ENCODE measurements at regions not wholly inside any gene's neighbourhood (a gene's known extent, or its start where the extent isn't known, plus 50 kb on each side); places are given as distances from the start of the nearest gene placed in this dataset.

DNA sequence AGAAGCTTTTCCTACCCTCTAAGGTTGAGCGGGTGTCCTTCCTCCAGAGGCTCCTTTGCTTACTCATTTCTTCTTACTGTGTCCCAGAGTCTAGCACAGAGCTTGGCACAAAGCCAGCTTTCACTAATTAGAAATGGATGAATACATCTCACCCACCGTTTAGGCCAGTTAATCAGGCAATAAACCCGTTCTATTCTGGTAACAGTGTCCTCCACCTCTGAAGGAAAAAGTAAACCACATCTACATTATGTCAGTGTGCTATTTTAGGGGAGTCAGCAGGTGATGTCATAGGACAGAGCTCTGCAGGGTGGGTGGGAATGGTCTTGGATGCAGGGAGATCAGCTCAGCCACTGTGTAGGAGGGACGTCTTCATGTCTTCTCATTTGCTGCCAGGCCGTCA, 109.2 kb downstream of the OSTF1 start:
- no peak for TF ChIP-seq EZH2 (IDR thresholded peaks at IDR 0.05; ENCODE audit: low read depth)
- TF ChIP-seq, protein P1, sequence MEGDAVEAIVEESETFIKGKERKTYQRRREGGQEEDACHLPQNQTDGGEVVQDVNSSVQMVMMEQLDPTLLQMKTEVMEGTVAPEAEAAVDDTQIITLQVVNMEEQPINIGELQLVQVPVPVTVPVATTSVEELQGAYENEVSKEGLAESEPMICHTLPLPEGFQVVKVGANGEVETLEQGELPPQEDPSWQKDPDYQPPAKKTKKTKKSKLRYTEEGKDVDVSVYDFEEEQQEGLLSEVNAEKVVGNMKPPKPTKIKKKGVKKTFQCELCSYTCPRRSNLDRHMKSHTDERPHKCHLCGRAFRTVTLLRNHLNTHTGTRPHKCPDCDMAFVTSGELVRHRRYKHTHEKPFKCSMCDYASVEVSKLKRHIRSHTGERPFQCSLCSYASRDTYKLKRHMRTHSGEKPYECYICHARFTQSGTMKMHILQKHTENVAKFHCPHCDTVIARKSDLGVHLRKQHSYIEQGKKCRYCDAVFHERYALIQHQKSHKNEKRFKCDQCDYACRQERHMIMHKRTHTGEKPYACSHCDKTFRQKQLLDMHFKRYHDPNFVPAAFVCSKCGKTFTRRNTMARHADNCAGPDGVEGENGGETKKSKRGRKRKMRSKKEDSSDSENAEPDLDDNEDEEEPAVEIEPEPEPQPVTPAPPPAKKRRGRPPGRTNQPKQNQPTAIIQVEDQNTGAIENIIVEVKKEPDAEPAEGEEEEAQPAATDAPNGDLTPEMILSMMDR (conservative IDR thresholded peaks at IDR 0.05) = no peak
